H7 (cell line): ENCODE measurements at regions not wholly inside any gene's neighbourhood (a gene's known extent, or its start where the extent isn't known, plus 50 kb on each side); places are given as distances from the start of the nearest gene placed in this dataset.
"Not testable (repeated sequence)": the region's sequence is repeated elsewhere in the genome, so short reads cannot be mapped to it uniquely, and the experiment has no call there.

Experiments used
- DNase-seq: peaks from one replicate; pipeline ENCODE4 v3.0.0; 2012
- H3K27me3 ChIP-seq: 2 replicates; pipeline ENCODE4 v1.6.0; 2011; ENCODE audit warnings: mild to moderate bottlenecking, low read length; ENCODE audit not compliant: control insufficient read depth, insufficient read depth
- H3K36me3 ChIP-seq: replicated peaks from 2 replicates; pipeline ENCODE4 v1.5.1; 2011; ENCODE audit warnings: low read length; ENCODE audit not compliant: control insufficient read depth, insufficient read depth
- H3K4me3 ChIP-seq: 2 replicates; pipeline ENCODE4 v1.5.1; 2011; ENCODE audit warnings: low read depth, mild to moderate bottlenecking, control low read depth, low read length, moderate library complexity; ENCODE audit not compliant: insufficient read depth

DNA sequence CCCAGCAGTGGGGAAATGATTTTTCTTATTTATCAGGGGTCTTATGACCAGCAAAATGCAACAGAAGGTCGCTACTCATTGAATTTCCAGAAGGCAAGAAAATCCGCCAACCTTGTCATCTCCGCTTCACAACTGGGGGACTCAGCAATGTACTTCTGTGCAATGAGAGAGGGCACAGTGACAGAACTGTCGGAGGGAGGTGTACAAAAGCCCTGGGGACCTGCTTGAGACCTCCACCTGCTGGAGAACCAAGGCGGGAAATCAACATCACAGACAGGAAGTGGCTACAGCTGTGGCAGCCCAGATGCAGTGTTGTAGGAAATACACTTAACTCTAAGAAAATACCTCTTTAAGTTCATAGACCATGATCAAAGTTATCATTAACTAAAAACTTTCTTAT is 250.9 kb upstream of the OR4E1 start:
- DNase-seq = no peak

GRCh38 chr14:21923820-21924219 is 250.2 kb upstream of the OR4E1 start:
- Histone ChIP-seq H3K4me3 (no peak overlapping the region), H3K27me3 (no peaks in the 10 kb centered on the region; the same call in 1 of the 2 replicates), H3K36me3 (no peaks in the 10 kb centered on the region)
- DNase-seq = no peak

More for the DNA sequence above, 250.9 kb upstream of the OR4E1 start:
- H3K36me3 ChIP-seq = no peaks in the 10 kb centered on the region
- no peak overlapping the region for H3K4me3 ChIP-seq
- H3K27me3 ChIP-seq = no peaks in the 10 kb centered on the region; the same call in 1 of the 2 replicates

- DNase-seq = no peak
- H3K4me3 ChIP-seq = no peak overlapping the region
- no peaks in the 10 kb centered on the region; the same call in 1 of the 2 replicates for H3K27me3 ChIP-seq
- H3K36me3 ChIP-seq = no peaks in the 10 kb centered on the region
These were observed 247.8 kb upstream of the OR4E1 start for GRCh38 chr14:21921453-21921852.

GRCh38 chr14:21917699-21918436 is 244.2 kb upstream of the OR4E1 start:
- H3K4me3 ChIP-seq = no peak overlapping the region
- no peaks in the 10 kb centered on the region for H3K36me3 ChIP-seq
- no peak for DNase-seq
- H3K27me3 ChIP-seq = no peaks in the 10 kb centered on the region; the same call in 1 of the 2 replicates

GRCh38 chr14:21915826-21916225 is 242.2 kb upstream of the OR4E1 start:
- Histone ChIP-seq H3K27me3 (no peaks in the 10 kb centered on the region), H3K4me3 (no peak overlapping the region), H3K36me3 (no peaks in the 10 kb centered on the region)
- no peak for DNase-seq

GRCh38 chr14:21913759-21914158 is 240.1 kb upstream of the OR4E1 start:
- DNase-seq = peak; percentile 7
- Histone ChIP-seq H3K36me3 (no peaks in the 10 kb centered on the region), H3K4me3 (no peak overlapping the region), H3K27me3 (no peaks in the 10 kb centered on the region; the same call in 1 of the 2 replicates)

DNA sequence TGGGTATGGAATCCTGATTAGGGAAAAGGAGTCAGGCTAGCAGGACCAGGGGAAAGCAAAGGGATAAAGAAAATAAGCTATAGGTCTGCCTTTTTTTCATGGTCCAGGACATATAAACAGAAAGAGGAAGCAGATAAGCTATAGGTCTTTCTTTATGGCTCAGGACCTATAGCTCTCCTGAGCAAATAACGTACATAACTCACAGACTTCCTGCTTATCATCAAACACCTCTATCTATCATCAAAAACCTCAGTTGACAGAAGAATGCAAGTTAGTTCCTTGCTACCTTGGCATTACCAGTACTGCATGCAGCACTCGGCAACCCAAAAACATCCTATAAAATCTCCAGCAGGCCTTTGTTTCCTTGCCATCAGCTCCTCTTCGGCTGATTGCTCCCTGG is 238.7 kb upstream of the OR4E1 start:
- no peaks in the 10 kb centered on the region for H3K36me3 ChIP-seq
- no peak overlapping the region for H3K4me3 ChIP-seq
- H3K27me3 ChIP-seq = no peaks in the 10 kb centered on the region; the same call in 1 of the 2 replicates
- no peak for DNase-seq

DNA sequence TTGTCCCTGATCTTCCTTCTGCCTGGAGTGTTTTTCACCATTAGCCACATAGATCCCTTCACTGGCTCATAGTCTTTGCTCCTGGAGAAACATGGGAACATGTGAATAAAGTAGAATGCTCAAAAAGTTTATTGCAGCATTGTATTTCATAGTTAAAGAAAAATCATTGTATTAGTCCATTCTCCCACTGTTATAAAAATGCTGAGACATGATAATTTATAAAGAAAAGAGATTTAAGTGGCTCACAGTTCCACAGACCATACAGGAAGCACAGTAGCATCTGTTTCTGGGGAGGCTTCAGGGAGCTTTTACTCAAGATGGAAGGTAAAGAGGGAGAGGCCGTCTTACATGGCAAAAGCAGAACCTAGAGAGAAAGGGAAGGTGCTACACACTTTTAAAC is 238.3 kb upstream of the OR4E1 start:
- no peak for DNase-seq
- Histone ChIP-seq H3K27me3 (no peaks in the 10 kb centered on the region; the same call in 1 of the 2 replicates), H3K36me3 (no peaks in the 10 kb centered on the region), H3K4me3 (no peak overlapping the region)

GRCh38 chr14:21910260-21910659 is 236.6 kb upstream of the OR4E1 start:
- Histone ChIP-seq H3K36me3 (no peaks in the 10 kb centered on the region), H3K4me3 (no peak overlapping the region), H3K27me3 (no peaks in the 10 kb centered on the region; the same call in 1 of the 2 replicates)
- DNase-seq = no peak

GRCh38 chr14:21902561-21903181 is 229.1 kb upstream of the OR4E1 start:
- Histone ChIP-seq H3K27me3 (no peaks in the 10 kb centered on the region), H3K4me3 (no peak overlapping the region), H3K36me3 (no peaks in the 10 kb centered on the region)
- no peak for DNase-seq

GRCh38 chr14:21894898-21895194 is 221.2 kb upstream of the OR4E1 start:
- H3K36me3 ChIP-seq, H3K4me3 ChIP-seq, DNase-seq, H3K27me3 ChIP-seq: not testable (repeated sequence)

DNA sequence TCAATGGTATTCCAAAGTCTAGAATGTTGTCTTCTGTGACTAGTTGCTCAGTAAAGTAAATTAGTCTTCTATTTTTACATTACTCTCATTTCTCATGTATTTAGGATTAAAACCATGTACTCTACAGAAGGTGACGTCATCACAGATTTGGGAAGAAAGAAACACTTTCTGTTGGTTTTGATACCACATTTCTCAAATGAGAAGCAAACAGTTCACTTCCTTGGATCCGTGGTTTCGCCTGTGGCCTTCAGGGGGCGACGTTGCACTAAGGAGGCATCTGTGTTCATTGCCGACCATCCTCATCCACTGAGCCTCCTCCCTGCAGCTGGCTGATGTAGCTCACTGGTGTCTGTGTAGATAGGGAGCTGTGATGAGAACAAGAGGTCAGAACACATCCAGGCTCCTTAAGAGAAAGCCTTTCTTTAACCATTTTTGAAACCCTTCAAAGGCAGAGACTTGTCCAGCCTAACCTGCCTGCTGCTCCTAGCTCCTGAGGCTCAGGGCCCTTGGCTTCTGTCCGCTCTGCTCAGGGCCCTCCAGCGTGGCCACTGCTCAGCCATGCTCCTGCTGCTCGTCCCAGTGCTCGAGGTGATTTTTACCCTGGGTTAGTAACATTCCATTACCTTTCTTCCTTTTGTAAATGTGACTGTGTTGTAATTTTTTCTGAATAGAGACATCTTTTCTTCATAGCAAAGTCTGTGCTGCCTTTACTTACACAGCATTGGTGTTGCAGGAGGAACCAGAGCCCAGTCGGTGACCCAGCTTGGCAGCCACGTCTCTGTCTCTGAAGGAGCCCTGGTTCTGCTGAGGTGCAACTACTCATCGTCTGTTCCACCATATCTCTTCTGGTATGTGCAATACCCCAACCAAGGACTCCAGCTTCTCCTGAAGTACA is 220.6 kb upstream of the OR4E1 start:
- Histone ChIP-seq H3K36me3 (no peaks in the 10 kb centered on the region), H3K27me3 (no peaks in the 10 kb centered on the region), H3K4me3 (no peak overlapping the region)
- DNase-seq = peak; percentile 17

- Histone ChIP-seq H3K4me3 (no peak overlapping the region), H3K27me3 (no peaks in the 10 kb centered on the region), H3K36me3 (no peaks in the 10 kb centered on the region)
- no peak for DNase-seq
These were observed 218.3 kb upstream of the OR4E1 start for GRCh38 chr14:21891921-21892320.

GRCh38 chr14:21884995-21885394 is 211.4 kb upstream of the OR4E1 start:
- Histone ChIP-seq H3K36me3 (no peaks in the 10 kb centered on the region), H3K4me3 (no peak overlapping the region), H3K27me3 (no peaks in the 10 kb centered on the region; the same call in 1 of the 2 replicates)
- DNase-seq = no peak

DNA sequence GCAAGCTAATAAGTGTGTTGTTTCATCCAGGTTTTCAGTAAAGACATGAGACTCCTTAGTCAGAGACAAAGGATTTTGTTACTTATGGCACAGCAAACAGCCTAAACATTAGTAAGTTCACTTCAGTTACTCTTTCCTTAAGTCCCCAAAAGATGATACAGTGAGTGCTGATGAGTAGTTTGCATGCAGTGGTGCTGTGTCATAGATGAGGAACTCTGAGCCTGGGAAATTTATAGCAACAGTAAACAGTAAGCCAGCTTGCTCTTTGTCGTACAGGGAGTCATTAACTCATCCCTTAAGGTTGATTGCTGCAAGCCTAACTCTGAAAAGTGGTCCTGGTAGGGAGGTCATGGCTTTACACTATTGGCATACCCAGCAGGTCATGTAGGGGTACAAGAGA is 208.6 kb upstream of the OR4E1 start:
- Histone ChIP-seq H3K36me3 (no peaks in the 10 kb centered on the region), H3K27me3 (no peaks in the 10 kb centered on the region; the same call in 1 of the 2 replicates), H3K4me3 (no peak overlapping the region)
- DNase-seq = no peak
